Fibroblast of lung (primary cell): ENCODE measurements at regions not wholly inside any gene's neighbourhood (a gene's known extent, or its start where the extent isn't known, plus 50 kb on each side); places are given as distances from the start of the nearest gene placed in this dataset.

Source experiments
- DNase-seq, 2 donors: peaks; one replicate each; pipeline versions ENCODE4 v3.0.0 to v3.0.0-alpha.2; 2010; ENCODE audit warnings: low read depth in 2 of 2
- H2AFZ ChIP-seq: 2 replicates; pipeline ENCODE4 v1.5.1; 2012; ENCODE audit warnings: low read length, control low read depth, inconsistent platforms
- H3K27ac ChIP-seq: 2 replicates; pipeline ENCODE4 v1.5.1; 2011; ENCODE audit warnings: low read length, control low read depth; ENCODE audit not compliant: insufficient read depth
- H3K27me3 ChIP-seq: 2 replicates; pipeline ENCODE4 v1.5.1; 2011; ENCODE audit warnings: mild to moderate bottlenecking, low read length; ENCODE audit not compliant: control insufficient read depth, insufficient read depth
- H3K36me3 ChIP-seq: 2 replicates; pipeline ENCODE4 v1.5.1; 2011; ENCODE audit warnings: low read length; ENCODE audit not compliant: control insufficient read depth, insufficient read depth
- H3K4me1 ChIP-seq: 2 replicates; pipeline ENCODE4 v1.5.1; 2011; ENCODE audit warnings: low read length; ENCODE audit not compliant: control insufficient read depth, insufficient read depth; ENCODE audit errors: extremely low read depth
- H3K4me2 ChIP-seq: 2 replicates; pipeline ENCODE4 v1.5.1; 2011; ENCODE audit warnings: low read length, control low read depth; ENCODE audit not compliant: insufficient read depth; ENCODE audit errors: extremely low read depth
- H3K4me3 ChIP-seq, 4 experiments: fragments of 200-600 bp in 1 of 4; sonication (generic) in 1 of 4; replicated peaks in 1 of 4; 2 replicates each; pipeline ENCODE4 v1.5.1; 2011 to 2016; ENCODE audit warnings: low read length in 4 of 4, low read depth in 3 of 4, mild to moderate bottlenecking in 3 of 4, control low read depth in 2 of 4, inconsistent platforms in 1 of 4, mixed read lengths in 1 of 4; ENCODE audit not compliant: insufficient read depth in 1 of 4; ENCODE audit errors: control extremely low read depth in 1 of 4
- H3K79me2 ChIP-seq: 2 replicates; pipeline ENCODE4 v1.5.1; 2012; ENCODE audit warnings: mild to moderate bottlenecking, low read length, inconsistent platforms; ENCODE audit not compliant: control insufficient read depth, insufficient read depth
- H3K9ac ChIP-seq: 2 replicates; pipeline ENCODE4 v1.5.1; 2011; ENCODE audit warnings: mild to moderate bottlenecking, low read length, control low read depth; ENCODE audit not compliant: insufficient read depth
- H3K9me3 ChIP-seq: 2 replicates; pipeline ENCODE4 v1.5.1; 2012; ENCODE audit warnings: low read depth, low read length; ENCODE audit not compliant: control insufficient read depth, insufficient read depth
- H4K20me1 ChIP-seq: 2 replicates; pipeline ENCODE4 v1.5.1; 2011; ENCODE audit warnings: low read length; ENCODE audit not compliant: control insufficient read depth, insufficient read depth; ENCODE audit errors: extremely low read depth
- EZH2 ChIP-seq: IDR thresholded peaks from 2 replicates; pipeline ENCODE4 v1.5.1; 2012; ENCODE audit warnings: low read length, control low read depth, mild to moderate bottlenecking; ENCODE audit errors: missing control alignments
- TF ChIP-seq, protein P1 (sequence below), 2 donors: IDR thresholded peaks in 1 of 2; conservative IDR thresholded peaks in 1 of 2; 1 replicate in 1 of 2; 2 replicates in 1 of 2; pipeline ENCODE4 v1.5.1; 2011 to 2012; ENCODE audit warnings: low read length in 2 of 2, control low read depth in 1 of 2, inconsistent platforms in 1 of 2, low read depth in 1 of 2, mild to moderate bottlenecking in 1 of 2

DNA sequence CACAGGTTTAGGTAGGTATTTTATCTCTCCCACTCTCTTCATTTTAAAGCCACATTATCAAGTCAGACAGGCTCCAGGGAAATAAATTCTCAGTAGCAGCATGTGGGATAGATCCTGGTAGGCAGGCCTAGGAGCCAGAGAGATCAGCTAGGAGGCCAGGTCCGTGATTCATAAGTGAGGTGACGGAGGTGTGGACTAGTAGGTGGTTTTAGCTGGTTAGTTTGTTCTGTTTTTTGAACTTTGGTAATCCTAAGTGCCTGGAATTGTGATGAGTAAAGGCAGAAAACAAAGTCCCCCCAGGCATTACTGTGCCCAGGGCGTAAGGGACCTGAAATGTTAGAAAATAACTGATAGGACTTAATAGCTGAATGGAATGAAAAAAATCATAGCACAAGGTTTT lies 53.6 kb upstream of the E2F3 start:
- H3K4me2 ChIP-seq: no peak overlapping the region
- no peaks in the 10 kb centered on the region for H3K36me3 ChIP-seq
- H3K27ac ChIP-seq: no peak overlapping the region
- no peak for TF ChIP-seq EZH2
- TF ChIP-seq, protein P1, sequence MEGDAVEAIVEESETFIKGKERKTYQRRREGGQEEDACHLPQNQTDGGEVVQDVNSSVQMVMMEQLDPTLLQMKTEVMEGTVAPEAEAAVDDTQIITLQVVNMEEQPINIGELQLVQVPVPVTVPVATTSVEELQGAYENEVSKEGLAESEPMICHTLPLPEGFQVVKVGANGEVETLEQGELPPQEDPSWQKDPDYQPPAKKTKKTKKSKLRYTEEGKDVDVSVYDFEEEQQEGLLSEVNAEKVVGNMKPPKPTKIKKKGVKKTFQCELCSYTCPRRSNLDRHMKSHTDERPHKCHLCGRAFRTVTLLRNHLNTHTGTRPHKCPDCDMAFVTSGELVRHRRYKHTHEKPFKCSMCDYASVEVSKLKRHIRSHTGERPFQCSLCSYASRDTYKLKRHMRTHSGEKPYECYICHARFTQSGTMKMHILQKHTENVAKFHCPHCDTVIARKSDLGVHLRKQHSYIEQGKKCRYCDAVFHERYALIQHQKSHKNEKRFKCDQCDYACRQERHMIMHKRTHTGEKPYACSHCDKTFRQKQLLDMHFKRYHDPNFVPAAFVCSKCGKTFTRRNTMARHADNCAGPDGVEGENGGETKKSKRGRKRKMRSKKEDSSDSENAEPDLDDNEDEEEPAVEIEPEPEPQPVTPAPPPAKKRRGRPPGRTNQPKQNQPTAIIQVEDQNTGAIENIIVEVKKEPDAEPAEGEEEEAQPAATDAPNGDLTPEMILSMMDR (conservative IDR thresholded peaks at IDR 0.05 in 1 of 2, IDR thresholded peaks at IDR 0.05 in 1 of 2; ENCODE audit: low read depth in 1 of 2, low read length in 2 of 2): no peak
- H3K4me3 ChIP-seq: no peak overlapping the region
- no peak for DNase-seq
- H3K9me3 ChIP-seq: no peaks in the 10 kb centered on the region
- no peaks in the 10 kb centered on the region for H4K20me1 ChIP-seq
- H3K27me3 ChIP-seq: no peaks in the 10 kb centered on the region
- no peaks in the 10 kb centered on the region for H3K4me1 ChIP-seq
- H2AFZ ChIP-seq: no peak overlapping the region
- H3K79me2 ChIP-seq: no peaks in the 10 kb centered on the region
- no peak overlapping the region for H3K9ac ChIP-seq

- Histone ChIP-seq H3K4me2 (no peak overlapping the region), H3K27ac (no peak overlapping the region), H2AFZ (no peak overlapping the region), H3K4me3 (no peak overlapping the region), H4K20me1 (no peaks in the 10 kb centered on the region), H3K9ac (no peak overlapping the region), H3K27me3 (no peaks in the 10 kb centered on the region), H3K79me2 (no peaks in the 10 kb centered on the region), H3K9me3 (no peaks in the 10 kb centered on the region), H3K4me1 (no peaks in the 10 kb centered on the region), H3K36me3 (no peaks in the 10 kb centered on the region)
- no peak for DNase-seq
- TF ChIP-seq, protein P1 (conservative IDR thresholded peaks at IDR 0.05 in 1 of 2, IDR thresholded peaks at IDR 0.05 in 1 of 2; ENCODE audit: low read depth in 1 of 2, low read length in 2 of 2): no peak
- no peak for TF ChIP-seq EZH2
Observed at GRCh38 chr6:20349225-20349624, 52.5 kb upstream of the E2F3 start.

DNA sequence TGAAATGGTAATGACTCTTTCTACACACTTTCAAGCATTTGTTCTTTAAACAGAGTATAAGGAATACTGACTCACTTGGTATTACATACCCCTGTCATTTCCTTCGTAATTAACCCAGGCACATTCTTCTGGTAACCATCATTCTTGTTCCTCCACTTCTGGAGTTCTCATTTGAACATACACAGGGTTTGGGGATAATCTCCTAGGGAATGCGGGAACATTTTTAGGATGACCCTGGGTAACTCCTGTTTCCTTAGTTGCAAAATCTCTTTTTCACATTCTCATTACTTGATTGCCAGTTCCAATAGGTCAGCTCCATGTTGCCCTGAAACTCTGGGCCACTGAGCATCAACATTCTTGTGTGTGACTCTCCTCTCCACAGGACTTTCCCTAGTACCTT lies 51.5 kb upstream of the E2F3 start:
- H3K4me2 ChIP-seq: no peak overlapping the region
- no peak overlapping the region for H3K27ac ChIP-seq
- H3K9ac ChIP-seq: no peak overlapping the region
- no peaks in the 10 kb centered on the region for H3K27me3 ChIP-seq
- H3K9me3 ChIP-seq: no peaks in the 10 kb centered on the region
- H3K79me2 ChIP-seq: no peaks in the 10 kb centered on the region
- H3K36me3 ChIP-seq: no peaks in the 10 kb centered on the region
- no peaks in the 10 kb centered on the region for H3K4me1 ChIP-seq
- H4K20me1 ChIP-seq: no peaks in the 10 kb centered on the region
- no peak overlapping the region for H2AFZ ChIP-seq
- H3K4me3 ChIP-seq: no peak overlapping the region
- DNase-seq: peak; percentile 8 to 13
- TF ChIP-seq, protein P1 (conservative IDR thresholded peaks at IDR 0.05 in 1 of 2, IDR thresholded peaks at IDR 0.05 in 1 of 2; ENCODE audit: low read depth in 1 of 2, low read length in 2 of 2): no peak
- no peak for TF ChIP-seq EZH2
